ENCODE measurements at regions not wholly inside any gene's neighbourhood (a gene's known extent, or its start where the extent isn't known, plus 50 kb on each side); places are given as distances from the start of the nearest gene placed in this dataset.

DNA sequence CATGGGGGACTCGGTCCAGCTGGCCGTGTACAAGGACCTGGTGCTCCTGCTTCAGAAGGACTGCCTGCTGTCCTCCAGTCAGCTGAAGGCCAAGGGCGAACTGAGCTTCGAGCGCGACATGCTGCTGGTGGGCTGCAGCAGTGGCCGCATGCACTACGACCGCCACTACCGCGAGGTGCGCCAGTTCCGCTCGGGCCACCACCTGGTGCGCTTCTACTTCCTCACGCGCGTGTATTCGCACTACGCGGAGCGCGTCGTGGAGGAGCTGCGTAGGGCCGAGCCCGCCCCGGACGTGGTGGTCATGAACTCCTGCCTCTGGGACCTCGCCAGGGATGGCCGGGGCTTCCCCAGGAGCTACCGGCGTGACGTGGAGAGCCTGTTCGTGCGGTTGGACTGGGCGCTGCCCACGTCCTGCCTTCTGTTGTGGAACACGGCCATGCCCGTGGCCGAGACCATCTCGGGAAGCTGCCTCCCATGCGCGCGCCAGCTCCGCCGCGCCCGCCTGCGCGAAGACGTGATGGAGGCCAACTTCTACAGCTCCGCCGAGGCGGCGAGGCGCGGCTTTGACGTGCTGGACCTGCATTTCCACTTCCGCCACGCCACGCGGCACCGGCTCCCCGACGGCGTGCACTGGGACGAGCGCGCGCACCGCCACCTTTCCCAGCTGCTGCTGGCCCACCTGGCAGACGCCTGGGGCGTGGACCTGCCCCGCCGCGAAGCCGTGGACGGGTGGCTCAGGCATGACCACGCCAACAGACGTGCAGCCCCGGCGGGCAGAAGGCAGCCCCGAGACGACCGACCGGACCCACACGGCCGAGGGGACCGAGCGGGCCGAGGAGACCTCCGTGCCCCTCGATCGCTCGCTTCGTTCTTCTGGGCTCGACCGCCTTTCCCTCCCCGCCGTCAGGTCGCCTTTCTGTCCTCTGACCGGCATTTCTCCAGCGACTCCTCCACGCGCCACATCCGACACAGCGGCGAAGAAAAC, 293.9 kb upstream of the ERBB4 start:
- H3K36me3 ChIP-seq (ENCODE audit: control insufficient read depth, insufficient read depth, low read length), result no peaks in the 10 kb centered on the region
- H3K4me1 ChIP-seq (ENCODE audit: control insufficient read depth, insufficient read depth, low read length), result no peaks in the 10 kb centered on the region
- peaks cover 12% of the 10 kb centered on the region for H3K9me3 ChIP-seq (ENCODE audit: control insufficient read depth, insufficient read depth, low read length)
- no peak overlapping the region for H3K27ac ChIP-seq (ENCODE audit: low read depth, low read length)
- H3K27me3 ChIP-seq (ENCODE audit: control insufficient read depth, insufficient read depth, low read length), result no peaks in the 10 kb centered on the region
- no peak overlapping the region for H3K9ac ChIP-seq (ENCODE audit: low read depth, low read length)
- H3K4me3 ChIP-seq (ENCODE audit: low read depth, low read length), result no peak overlapping the region

GRCh38 chr2:212831671-212832199, 293.1 kb upstream of the ERBB4 start:
- Histone ChIP-seq H3K4me1 (ENCODE audit: control insufficient read depth, insufficient read depth, low read length) (no peaks in the 10 kb centered on the region), H3K9me3 (ENCODE audit: control insufficient read depth, insufficient read depth, low read length) (peaks cover 12% of the 10 kb centered on the region), H3K27ac (ENCODE audit: low read depth, low read length) (no peak overlapping the region), H3K36me3 (ENCODE audit: control insufficient read depth, insufficient read depth, low read length) (no peaks in the 10 kb centered on the region), H3K9ac (ENCODE audit: low read depth, low read length) (no peak overlapping the region), H3K4me3 (ENCODE audit: low read depth, low read length) (no peak overlapping the region), H3K27me3 (ENCODE audit: control insufficient read depth, insufficient read depth, low read length) (no peaks in the 10 kb centered on the region)

GRCh38 chr2:212816267-212816666, 277.7 kb upstream of the ERBB4 start:
- Histone ChIP-seq H3K27ac (ENCODE audit: low read depth, low read length) (no peak overlapping the region), H3K36me3 (ENCODE audit: control insufficient read depth, insufficient read depth, low read length) (no peaks in the 10 kb centered on the region), H3K9me3 (ENCODE audit: control insufficient read depth, insufficient read depth, low read length) (no peaks in the 10 kb centered on the region), H3K9ac (ENCODE audit: low read depth, low read length) (no peak overlapping the region), H3K4me3 (ENCODE audit: low read depth, low read length) (no peak overlapping the region), H3K27me3 (ENCODE audit: control insufficient read depth, insufficient read depth, low read length) (no peaks in the 10 kb centered on the region), H3K4me1 (ENCODE audit: control insufficient read depth, insufficient read depth, low read length) (no peaks in the 10 kb centered on the region)

- Histone ChIP-seq H3K27ac (ENCODE audit: low read depth, low read length) (no peak overlapping the region), H3K4me1 (ENCODE audit: control insufficient read depth, insufficient read depth, low read length) (no peaks in the 10 kb centered on the region), H3K27me3 (ENCODE audit: control insufficient read depth, insufficient read depth, low read length) (no peaks in the 10 kb centered on the region), H3K9ac (ENCODE audit: low read depth, low read length) (no peak overlapping the region), H3K36me3 (ENCODE audit: control insufficient read depth, insufficient read depth, low read length) (no peaks in the 10 kb centered on the region), H3K4me3 (ENCODE audit: low read depth, low read length) (no peak overlapping the region), H3K9me3 (ENCODE audit: control insufficient read depth, insufficient read depth, low read length) (no peaks in the 10 kb centered on the region)
Measured at GRCh38 chr2:212815453-212815852, 276.9 kb upstream of the ERBB4 start.

DNA sequence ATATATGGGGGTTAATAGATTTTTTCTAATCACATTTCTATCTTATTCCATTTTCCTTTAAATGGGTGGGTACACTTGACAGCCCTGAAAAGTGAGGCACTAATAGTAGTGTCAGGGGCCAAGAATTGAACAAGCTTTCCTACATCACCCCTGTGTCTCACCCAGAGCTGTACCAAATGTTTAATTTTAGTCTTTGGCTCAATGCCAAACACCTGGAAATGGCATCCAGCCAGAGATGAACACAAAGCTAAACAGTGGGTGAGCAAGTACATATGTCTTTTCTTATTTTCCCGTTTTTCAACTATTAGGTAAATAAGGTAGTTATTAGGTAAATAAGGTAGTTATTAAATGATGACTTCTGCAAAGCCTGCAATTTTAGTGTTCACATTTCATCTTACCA, 276.3 kb upstream of the ERBB4 start:
- Histone ChIP-seq H3K27me3 (ENCODE audit: control insufficient read depth, insufficient read depth, low read length) (no peaks in the 10 kb centered on the region), H3K4me1 (ENCODE audit: control insufficient read depth, insufficient read depth, low read length) (no peaks in the 10 kb centered on the region), H3K9ac (ENCODE audit: low read depth, low read length) (no peak overlapping the region), H3K36me3 (ENCODE audit: control insufficient read depth, insufficient read depth, low read length) (no peaks in the 10 kb centered on the region), H3K27ac (ENCODE audit: low read depth, low read length) (no peak overlapping the region), H3K9me3 (ENCODE audit: control insufficient read depth, insufficient read depth, low read length) (no peaks in the 10 kb centered on the region), H3K4me3 (ENCODE audit: low read depth, low read length) (no peak overlapping the region)

- Histone ChIP-seq H3K9me3 (ENCODE audit: control insufficient read depth, insufficient read depth, low read length) (no peaks in the 10 kb centered on the region), H3K36me3 (ENCODE audit: control insufficient read depth, insufficient read depth, low read length) (no peaks in the 10 kb centered on the region), H3K9ac (ENCODE audit: low read depth, low read length) (no peak overlapping the region), H3K27me3 (ENCODE audit: control insufficient read depth, insufficient read depth, low read length) (no peaks in the 10 kb centered on the region), H3K4me3 (ENCODE audit: low read depth, low read length) (no peak overlapping the region), H3K4me1 (ENCODE audit: control insufficient read depth, insufficient read depth, low read length) (no peaks in the 10 kb centered on the region), H3K27ac (ENCODE audit: low read depth, low read length) (no peak overlapping the region)
Measured at GRCh38 chr2:212811921-212812320, 273.3 kb upstream of the ERBB4 start.

GRCh38 chr2:212811036-212811805, 272.6 kb upstream of the ERBB4 start:
- Histone ChIP-seq H3K9me3 (ENCODE audit: control insufficient read depth, insufficient read depth, low read length) (no peaks in the 10 kb centered on the region), H3K4me3 (ENCODE audit: low read depth, low read length) (no peak overlapping the region), H3K9ac (ENCODE audit: low read depth, low read length) (no peak overlapping the region), H3K4me1 (ENCODE audit: control insufficient read depth, insufficient read depth, low read length) (no peaks in the 10 kb centered on the region), H3K27ac (ENCODE audit: low read depth, low read length) (no peak overlapping the region), H3K27me3 (ENCODE audit: control insufficient read depth, insufficient read depth, low read length) (no peaks in the 10 kb centered on the region), H3K36me3 (ENCODE audit: control insufficient read depth, insufficient read depth, low read length) (no peaks in the 10 kb centered on the region)

- H3K27ac ChIP-seq (ENCODE audit: low read depth, low read length), result no peak overlapping the region
Measured at GRCh38 chr2:212797484-212798205, 259.0 kb upstream of the ERBB4 start.

GRCh38 chr2:212794471-212794870, 255.9 kb upstream of the ERBB4 start:
- H3K36me3 ChIP-seq (ENCODE audit: control insufficient read depth, insufficient read depth, low read length), result no peaks in the 10 kb centered on the region
- H3K4me3 ChIP-seq (ENCODE audit: low read depth, low read length), result no peak overlapping the region
- no peaks in the 10 kb centered on the region for H3K27me3 ChIP-seq (ENCODE audit: control insufficient read depth, insufficient read depth, low read length)
- no peak overlapping the region for H3K27ac ChIP-seq (ENCODE audit: low read depth, low read length)
- no peaks in the 10 kb centered on the region for H3K9me3 ChIP-seq (ENCODE audit: control insufficient read depth, insufficient read depth, low read length)
- H3K4me1 ChIP-seq (ENCODE audit: control insufficient read depth, insufficient read depth, low read length), result no peaks in the 10 kb centered on the region
- H3K9ac ChIP-seq (ENCODE audit: low read depth, low read length), result no peak overlapping the region

More at GRCh38 chr2:212797484-212798205, 259.0 kb upstream of the ERBB4 start:
- no peaks in the 10 kb centered on the region for H3K27me3 ChIP-seq (ENCODE audit: control insufficient read depth, insufficient read depth, low read length)
- H3K4me1 ChIP-seq (ENCODE audit: control insufficient read depth, insufficient read depth, low read length), result no peaks in the 10 kb centered on the region
- no peak overlapping the region for H3K9ac ChIP-seq (ENCODE audit: low read depth, low read length)
- no peak overlapping the region for H3K4me3 ChIP-seq (ENCODE audit: low read depth, low read length)
- no peaks in the 10 kb centered on the region for H3K9me3 ChIP-seq (ENCODE audit: control insufficient read depth, insufficient read depth, low read length)
- H3K36me3 ChIP-seq (ENCODE audit: control insufficient read depth, insufficient read depth, low read length), result no peaks in the 10 kb centered on the region

- no peaks in the 10 kb centered on the region for H3K27me3 ChIP-seq (ENCODE audit: control insufficient read depth, insufficient read depth, low read length)
- H3K9ac ChIP-seq (ENCODE audit: low read depth, low read length), result no peak overlapping the region
- no peaks in the 10 kb centered on the region for H3K36me3 ChIP-seq (ENCODE audit: control insufficient read depth, insufficient read depth, low read length)
- H3K27ac ChIP-seq (ENCODE audit: low read depth, low read length), result no peak overlapping the region
- H3K4me3 ChIP-seq (ENCODE audit: low read depth, low read length), result no peak overlapping the region
- H3K9me3 ChIP-seq (ENCODE audit: control insufficient read depth, insufficient read depth, low read length), result no peaks in the 10 kb centered on the region
- no peaks in the 10 kb centered on the region for H3K4me1 ChIP-seq (ENCODE audit: control insufficient read depth, insufficient read depth, low read length)
Measured at GRCh38 chr2:212791569-212791968, 253.0 kb upstream of the ERBB4 start.
